HK-2 (cell line): ENCODE measurements at regions not wholly inside any gene's neighbourhood (a gene's known extent, or its start where the extent isn't known, plus 50 kb on each side); places are given as distances from the start of the nearest gene placed in this dataset.
"Not testable (repeated sequence)": the region's sequence is repeated elsewhere in the genome, so short reads cannot be mapped to it uniquely, and the experiment has no call there.

Source experiments
- DNase-seq: peaks from one replicate; pipeline ENCODE4 v3.0.0-alpha.2; 2018; ENCODE audit not compliant: unreplicated experiment

DNA sequence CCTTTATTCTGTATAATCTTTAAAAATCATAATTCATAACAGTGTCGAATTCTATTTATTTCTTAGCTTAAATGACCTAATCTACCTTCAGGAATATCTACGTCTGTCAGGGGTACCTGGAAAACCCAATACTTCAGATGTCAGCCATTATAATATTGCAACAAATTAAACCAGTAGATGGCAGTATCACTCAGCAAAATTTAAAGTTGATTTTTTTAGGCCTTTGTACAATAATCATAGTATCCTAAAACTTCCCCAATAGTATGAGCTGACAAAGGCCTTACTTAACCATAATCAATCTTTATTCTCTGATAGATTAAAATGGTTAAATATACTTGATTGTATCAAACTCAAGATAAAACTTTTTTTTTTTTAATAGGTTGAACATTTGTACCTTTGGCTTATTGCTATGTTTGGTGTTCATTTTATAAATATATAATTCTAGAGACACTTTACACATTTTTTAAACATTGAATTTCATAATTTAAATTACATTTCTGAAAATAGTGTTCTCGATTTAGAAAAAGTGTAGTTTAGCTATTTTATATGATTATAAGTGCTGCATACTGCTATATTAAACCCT, 830.2 kb upstream of the SPRY2 start:
- no peak for DNase-seq

- DNase-seq, result not testable (repeated sequence)
Observed at GRCh38 chr13:81163823-81164222, 822.9 kb upstream of the SPRY2 start.

GRCh38 chr13:81153478-81153877, 812.6 kb upstream of the SPRY2 start:
- no peak for DNase-seq

- DNase-seq, result no peak
Observed at GRCh38 chr13:81148822-81149221, 807.9 kb upstream of the SPRY2 start.

- not testable (repeated sequence) for DNase-seq
Observed at GRCh38 chr13:81146576-81146975, 805.6 kb upstream of the SPRY2 start.

DNA sequence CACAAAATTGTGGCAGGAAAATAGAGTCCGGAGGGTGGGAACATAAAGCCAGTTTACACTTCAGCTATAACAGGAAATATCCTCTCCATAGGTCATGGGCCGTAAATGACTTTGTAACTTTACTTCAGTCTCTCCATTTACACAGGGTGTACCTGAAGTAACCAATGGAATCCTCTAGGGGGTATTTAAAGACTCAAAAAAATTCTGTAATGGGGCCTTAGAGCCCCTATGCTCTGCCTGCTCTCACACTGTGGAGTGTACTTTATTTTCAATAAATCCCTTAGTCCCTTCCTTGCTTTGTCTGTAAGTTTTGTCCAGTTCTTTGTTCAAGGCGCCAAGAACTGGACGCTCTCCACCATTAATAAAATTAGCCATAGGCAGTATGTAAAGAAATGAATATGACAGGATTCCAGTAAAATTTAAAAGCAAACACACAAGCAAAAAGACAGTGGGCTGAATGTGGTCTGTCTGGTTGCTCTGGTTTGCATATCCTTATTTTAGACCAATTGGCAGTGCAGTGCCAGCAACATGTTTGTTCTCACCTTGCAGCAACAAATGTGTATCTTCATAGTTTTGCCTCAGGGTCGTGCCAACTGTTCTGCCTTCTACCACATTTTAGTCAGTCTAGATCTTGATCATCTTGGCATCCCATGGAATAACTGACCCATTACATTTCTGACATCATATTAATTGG, 801.5 kb upstream of the SPRY2 start:
- no peak for DNase-seq

DNA sequence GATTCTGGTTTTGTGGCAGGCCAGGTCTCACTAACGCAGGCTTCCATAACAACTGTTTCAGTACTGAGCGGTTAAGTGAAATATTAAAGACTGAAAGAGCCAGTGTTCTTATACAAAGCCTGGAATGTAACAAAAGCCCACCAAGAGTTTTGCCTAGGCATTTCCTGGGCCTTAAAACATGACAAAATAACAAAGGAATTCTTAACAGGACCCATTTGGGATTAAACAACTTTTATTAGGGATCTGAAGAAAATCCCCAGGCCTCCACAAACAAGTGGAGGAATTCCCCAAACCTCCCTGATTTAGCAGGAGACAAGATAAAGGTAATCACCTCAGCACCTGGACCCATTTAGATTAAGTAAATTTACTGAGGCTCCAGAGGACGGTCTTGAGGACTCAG, 799.7 kb upstream of the SPRY2 start:
- no peak for DNase-seq

DNA sequence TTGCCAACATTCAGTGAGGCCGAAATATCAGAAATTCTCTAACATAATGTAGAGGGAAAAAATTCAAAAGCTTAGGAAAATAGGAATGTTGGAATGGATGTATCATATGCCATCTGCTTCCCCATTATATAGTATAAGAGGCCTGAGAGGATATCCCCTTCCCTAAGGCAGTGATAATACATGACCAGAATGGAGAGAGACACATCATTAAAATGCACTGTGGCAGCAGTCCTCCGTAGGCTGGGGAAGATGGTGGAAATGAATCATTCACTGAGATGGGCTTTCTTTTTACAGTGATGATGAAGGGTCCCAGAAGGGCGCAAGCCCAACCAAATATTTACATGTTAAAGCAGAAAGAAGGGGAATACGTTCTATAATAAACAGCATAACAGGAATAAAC, 799.1 kb upstream of the SPRY2 start:
- DNase-seq, result no peak

DNA sequence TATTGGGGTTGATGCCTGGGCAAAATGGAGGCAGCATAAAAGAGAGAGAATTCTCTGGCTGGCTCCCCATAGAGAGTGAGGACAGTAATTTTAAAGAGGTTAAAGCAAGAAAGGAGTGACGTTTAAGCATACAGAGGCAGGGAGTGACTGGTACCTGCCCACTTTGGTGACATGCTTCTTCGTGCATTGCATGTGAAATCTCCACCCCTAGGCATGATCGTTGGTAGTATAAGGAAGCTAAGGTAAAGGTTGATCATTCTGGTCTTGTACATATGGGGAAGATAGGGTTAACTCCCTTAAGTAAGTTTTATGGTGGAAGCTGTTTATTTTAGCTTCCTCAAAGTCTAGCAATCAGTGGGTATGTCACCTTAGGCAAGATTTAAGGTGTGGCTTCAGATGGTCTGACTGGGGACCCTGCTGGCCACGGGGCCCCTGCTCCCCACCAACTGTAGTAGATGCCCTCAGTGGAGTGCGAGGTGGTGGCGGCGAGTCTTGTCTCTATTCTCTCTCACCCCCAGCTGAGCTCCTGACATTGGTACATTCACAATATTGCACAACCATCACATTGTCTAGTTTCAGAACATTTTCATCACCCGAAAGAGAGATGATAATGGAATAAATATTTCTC, 797.5 kb upstream of the SPRY2 start:
- no peak for DNase-seq

GRCh38 chr13:81133066-81133465, 792.1 kb upstream of the SPRY2 start:
- no peak for DNase-seq

- no peak for DNase-seq
Observed at GRCh38 chr13:81117416-81117815, 776.5 kb upstream of the SPRY2 start.

DNA sequence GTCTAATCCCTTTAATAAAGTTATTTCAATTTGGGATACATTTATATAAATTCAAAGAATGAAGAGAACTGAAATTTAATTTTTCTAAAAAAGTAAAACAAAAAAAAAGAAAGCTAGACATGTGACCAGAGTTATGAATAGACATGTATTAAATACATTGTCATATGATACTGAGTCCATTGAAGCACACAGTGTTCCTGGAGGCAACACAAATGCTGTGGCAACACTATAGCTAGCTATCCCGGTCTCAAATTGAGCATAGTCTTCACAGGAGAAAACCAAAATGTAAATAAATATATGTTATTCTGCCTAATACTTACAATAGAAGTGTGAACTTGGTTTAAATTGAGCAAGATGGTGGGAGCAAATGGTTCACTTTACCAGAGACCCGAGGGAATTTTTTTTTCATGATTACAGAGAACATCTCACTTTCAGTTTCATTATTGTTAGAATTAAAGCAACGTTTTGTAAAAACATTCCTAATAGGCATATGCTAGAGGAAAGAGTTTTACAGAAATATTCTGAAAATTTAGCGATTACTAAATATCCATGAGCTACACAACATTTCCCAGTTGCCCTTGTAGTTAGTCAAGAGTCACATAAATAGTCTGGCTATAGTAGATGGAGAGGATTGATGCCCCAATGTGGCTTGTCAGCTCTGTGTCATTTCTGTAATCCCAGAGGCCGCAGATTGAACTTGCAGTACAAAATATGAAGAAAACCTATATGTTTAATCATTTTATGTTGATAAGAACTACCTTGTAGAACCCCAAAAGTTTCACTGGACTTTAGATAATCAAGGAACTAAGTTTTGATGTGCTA, 775.7 kb upstream of the SPRY2 start:
- DNase-seq, result no peak

- no peak for DNase-seq
Observed at GRCh38 chr13:81109026-81109425, 768.1 kb upstream of the SPRY2 start.

DNA sequence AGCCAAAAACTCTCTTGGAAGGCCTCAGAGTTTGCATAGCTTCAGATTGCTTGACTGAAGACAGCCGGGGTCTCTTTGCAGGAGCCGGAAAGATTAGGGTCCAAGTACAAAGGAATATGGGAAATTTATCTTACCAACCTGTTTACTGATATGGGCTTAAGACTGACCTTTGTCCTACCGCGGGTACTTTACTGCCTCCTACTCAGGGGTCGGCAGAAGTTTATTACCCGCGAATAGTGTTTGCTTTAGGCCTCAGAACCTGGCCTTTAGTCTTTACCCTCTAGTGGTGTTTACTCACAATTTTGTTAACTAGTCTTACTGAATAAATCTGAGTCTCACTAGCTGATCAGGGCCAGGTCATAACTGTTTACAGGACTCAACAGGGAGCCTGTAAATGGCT, 765.4 kb upstream of the SPRY2 start:
- no peak for DNase-seq

DNA sequence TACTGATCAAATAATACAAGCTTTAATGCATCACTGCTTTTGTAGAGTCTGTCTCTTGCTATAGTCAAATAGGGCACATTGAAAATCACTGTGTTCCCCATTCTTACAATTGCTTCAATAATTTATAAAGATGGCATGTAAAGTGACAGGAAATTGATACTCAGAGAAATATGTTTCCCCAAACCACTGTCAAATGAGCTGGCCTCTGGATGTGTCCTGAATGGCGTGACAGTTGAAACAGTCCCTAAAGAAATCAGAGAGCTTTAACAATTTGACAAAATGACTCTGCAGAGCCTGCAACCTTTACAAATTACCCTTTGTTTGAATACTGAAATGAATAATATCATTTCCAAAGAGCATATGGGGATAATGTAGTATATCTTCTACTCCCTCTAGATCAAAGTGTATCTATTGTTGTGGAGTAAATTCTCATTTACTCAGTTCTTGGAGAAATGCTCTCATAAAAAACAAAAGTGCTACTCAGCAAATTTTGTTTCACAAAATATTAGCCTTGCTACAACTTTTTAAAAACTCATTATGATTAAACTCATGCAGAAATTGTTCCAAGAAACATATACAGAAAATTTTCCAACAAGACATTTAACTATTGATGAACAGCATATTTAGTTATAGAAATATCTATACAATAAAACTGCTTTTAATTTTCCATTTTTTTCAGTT, 763.2 kb upstream of the SPRY2 start:
- no peak for DNase-seq

DNA sequence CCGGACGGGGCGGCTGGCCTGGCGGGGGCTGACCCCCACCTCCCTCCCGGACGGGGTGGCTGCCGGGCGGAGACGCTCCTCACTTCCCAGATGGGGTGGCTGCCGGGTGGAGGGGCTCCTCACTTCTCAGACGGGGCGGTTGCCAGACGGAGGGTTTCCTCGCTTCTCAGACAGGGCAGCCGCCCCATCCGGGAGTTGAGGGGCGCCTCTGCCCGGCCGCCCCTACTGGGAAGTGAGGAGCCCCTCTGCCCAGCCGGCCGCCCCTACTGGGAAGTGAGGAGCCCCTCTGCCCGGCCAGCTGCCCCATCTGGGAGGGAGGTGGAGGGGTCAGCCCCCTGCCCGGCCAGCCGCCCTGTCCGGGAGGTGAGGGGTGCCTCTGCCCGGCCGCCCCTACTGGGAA, 761.1 kb upstream of the SPRY2 start:
- DNase-seq, result not testable (repeated sequence)

GRCh38 chr13:81089371-81090157, 748.6 kb upstream of the SPRY2 start:
- no peak for DNase-seq

DNA sequence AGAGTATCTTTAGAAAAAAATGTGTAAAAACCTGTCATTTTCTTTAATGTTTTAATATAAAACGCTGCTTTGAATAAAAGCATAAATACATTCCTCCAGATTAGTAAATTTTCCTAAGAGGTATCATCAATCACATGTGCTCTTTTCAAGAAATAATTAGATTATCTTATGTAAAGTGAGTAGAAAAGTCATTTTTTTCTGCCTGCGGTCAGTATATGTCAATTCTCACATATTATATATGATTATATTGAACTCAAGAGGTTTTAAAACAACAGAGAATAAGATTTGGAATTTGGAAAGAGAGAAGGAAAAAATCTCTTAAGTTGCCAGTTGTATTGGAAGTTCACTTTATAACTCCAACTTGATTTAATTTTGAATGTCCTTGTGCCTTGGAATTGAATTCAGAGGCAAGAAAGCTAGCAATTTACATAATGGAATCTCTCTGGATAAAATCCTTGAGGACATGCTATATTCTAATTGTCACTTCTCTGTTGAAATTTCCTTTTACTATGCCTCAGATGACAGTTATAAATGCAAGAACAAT, 740.1 kb upstream of the SPRY2 start:
- DNase-seq, result no peak

GRCh38 chr13:81078048-81078447, 737.1 kb upstream of the SPRY2 start:
- DNase-seq, result no peak

GRCh38 chr13:81069822-81070221, 728.9 kb upstream of the SPRY2 start:
- DNase-seq, result not testable (repeated sequence)

DNA sequence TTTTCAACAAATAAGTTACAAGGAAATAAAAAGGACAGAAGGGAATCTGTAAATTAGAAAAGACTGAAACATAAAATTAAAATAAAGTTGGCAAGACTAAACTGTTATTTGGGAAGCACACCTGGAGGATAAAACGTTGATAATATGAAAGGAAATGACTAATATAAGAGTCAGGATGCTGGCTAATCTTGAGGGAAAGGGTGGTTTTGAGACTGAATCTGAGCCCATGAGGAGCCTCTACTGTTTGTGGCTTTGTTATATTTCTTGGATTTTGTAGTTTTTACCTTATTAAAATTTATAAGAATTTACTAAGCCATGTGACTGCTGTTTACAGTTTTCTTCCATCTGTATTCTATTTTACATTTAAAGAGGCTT, 718.0 kb upstream of the SPRY2 start:
- DNase-seq, result no peak
